Kidney epithelial cell (primary cell): ENCODE measurements at regions not wholly inside any gene's neighbourhood (a gene's known extent, or its start where the extent isn't known, plus 50 kb on each side); places are given as distances from the start of the nearest gene placed in this dataset.

ENCODE experiments used
- DNase-seq: peaks from one replicate; pipeline ENCODE4 v3.0.0-alpha.2; 2010; ENCODE audit warnings: low read depth
- H3K27me3 ChIP-seq: 2 replicates; pipeline ENCODE4 v1.6.0; 2011; ENCODE audit warnings: low read length; ENCODE audit not compliant: control insufficient read depth, insufficient read depth
- H3K36me3 ChIP-seq: 2 replicates; pipeline ENCODE4 v1.5.1; 2011; ENCODE audit warnings: low read length; ENCODE audit not compliant: control insufficient read depth, insufficient read depth
- H3K4me3 ChIP-seq: 2 replicates; pipeline ENCODE4 v1.5.1; 2011; ENCODE audit warnings: low read depth, mild to moderate bottlenecking, control low read depth, low read length
- TF ChIP-seq, protein P1 (sequence below): IDR thresholded peaks from 2 replicates; pipeline ENCODE4 v1.5.1; 2011; ENCODE audit warnings: mild to moderate bottlenecking, moderate library complexity, low read length, control low read depth, inconsistent platforms; ENCODE audit not compliant: insufficient read depth, poor library complexity, severe bottlenecking

DNA sequence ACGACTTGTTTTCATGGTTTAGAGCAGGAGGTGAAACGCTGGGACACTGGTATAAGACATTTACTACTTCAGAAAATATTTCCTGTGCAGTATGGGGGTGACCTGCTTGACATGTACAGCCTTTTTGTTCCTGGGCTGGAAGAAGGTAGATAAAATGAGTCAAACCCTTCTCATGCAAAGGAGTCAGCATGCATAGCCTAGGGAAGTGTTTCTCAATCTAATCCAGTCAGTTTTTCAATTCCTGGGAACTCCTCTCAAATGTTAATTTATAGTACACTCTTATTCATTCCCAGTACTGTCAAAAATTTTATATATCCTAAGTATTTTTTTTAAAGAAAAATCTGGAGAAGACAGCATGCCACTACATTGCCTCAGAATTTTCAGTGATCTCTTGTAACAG lies 154.7 kb upstream of the GUCY1A2 start:
- DNase-seq: no peak
- TF ChIP-seq, protein P1, sequence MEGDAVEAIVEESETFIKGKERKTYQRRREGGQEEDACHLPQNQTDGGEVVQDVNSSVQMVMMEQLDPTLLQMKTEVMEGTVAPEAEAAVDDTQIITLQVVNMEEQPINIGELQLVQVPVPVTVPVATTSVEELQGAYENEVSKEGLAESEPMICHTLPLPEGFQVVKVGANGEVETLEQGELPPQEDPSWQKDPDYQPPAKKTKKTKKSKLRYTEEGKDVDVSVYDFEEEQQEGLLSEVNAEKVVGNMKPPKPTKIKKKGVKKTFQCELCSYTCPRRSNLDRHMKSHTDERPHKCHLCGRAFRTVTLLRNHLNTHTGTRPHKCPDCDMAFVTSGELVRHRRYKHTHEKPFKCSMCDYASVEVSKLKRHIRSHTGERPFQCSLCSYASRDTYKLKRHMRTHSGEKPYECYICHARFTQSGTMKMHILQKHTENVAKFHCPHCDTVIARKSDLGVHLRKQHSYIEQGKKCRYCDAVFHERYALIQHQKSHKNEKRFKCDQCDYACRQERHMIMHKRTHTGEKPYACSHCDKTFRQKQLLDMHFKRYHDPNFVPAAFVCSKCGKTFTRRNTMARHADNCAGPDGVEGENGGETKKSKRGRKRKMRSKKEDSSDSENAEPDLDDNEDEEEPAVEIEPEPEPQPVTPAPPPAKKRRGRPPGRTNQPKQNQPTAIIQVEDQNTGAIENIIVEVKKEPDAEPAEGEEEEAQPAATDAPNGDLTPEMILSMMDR: no peak
- no peak overlapping the region for H3K4me3 ChIP-seq
- H3K27me3 ChIP-seq: no peaks in the 10 kb centered on the region
- no peaks in the 10 kb centered on the region for H3K36me3 ChIP-seq

DNA sequence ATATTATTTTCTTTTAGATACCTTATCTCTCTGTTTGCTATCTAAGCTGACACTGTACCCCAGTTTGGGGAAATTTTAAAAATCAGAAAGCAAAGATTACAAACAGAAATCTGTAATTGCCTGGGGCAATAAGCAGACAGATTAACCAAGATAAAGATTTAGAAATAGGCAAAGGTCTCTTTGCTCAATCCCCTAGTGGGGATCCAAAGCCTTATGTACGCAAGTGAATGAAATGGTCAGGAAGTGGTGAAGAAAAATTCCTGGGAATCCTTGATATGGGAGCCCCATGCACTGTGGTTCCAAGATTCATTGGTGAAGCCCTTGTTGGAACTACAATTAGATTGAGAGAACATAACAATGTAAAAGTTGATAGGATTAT lies 139.5 kb upstream of the GUCY1A2 start:
- Histone ChIP-seq H3K27me3 (no peaks in the 10 kb centered on the region), H3K36me3 (no peaks in the 10 kb centered on the region), H3K4me3 (no peak overlapping the region)
- no peak for DNase-seq
- TF ChIP-seq, protein P1: no peak

DNA sequence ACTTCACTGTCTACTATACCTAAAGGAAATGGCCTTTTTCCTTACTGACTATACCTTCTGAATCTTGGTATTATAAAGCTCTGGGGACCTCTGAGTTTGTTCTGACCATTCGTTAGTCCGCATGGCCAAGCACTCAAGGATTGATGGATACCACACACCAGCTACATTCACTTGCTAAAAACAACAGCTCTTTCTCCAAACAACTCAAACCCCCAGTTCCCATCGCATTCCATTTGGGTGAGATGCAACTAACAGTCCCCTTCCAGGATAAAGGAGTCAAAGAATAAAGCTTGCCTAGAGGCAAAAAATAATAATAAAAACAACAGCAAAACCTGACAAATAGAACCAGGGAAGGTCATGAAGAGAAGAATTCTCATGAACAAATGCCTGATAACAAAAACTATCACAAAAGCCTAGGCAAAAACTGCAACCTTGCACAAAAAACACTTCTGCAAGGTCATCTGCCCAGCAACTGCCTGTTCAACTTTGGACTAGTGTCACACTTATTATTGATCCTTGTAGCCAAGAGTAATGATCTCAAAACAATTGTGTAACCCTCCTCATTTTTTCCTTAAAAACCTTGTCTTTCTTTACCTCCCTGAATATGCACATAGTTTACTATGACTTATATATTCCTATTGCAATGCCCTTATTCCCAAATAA lies 139.0 kb upstream of the GUCY1A2 start:
- DNase-seq: no peak
- TF ChIP-seq, protein P1: no peak
- H3K36me3 ChIP-seq: no peaks in the 10 kb centered on the region
- H3K4me3 ChIP-seq: no peak overlapping the region
- no peaks in the 10 kb centered on the region for H3K27me3 ChIP-seq

GRCh38 chr11:107151579-107151978 lies 133.3 kb upstream of the GUCY1A2 start:
- TF ChIP-seq, protein P1: no peak
- Histone ChIP-seq H3K36me3 (no peaks in the 10 kb centered on the region), H3K27me3 (no peaks in the 10 kb centered on the region), H3K4me3 (no peak overlapping the region)
- no peak for DNase-seq

GRCh38 chr11:107151158-107151557 lies 132.9 kb upstream of the GUCY1A2 start:
- TF ChIP-seq, protein P1: no peak
- no peaks in the 10 kb centered on the region for H3K27me3 ChIP-seq
- H3K4me3 ChIP-seq: no peak overlapping the region
- H3K36me3 ChIP-seq: no peaks in the 10 kb centered on the region
- DNase-seq: no peak

DNA sequence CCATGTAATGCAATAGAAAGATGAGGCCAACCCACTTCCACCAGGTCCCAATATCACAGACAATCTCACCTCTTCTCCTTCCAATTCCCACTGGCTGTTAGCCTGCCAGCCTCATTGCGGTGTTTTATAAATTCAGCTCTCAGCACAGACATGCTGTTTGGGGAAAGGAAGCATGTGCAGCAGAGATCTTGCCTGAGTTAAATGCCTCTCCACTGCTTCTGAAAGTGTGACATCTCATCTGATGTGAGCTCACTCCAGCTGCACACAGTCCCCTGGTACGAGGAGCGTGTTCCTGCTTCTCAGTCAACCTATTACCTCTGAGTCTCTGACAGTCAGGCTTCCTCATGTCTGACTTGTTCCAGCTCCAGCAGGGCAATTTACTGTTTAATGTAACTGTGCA lies 122.7 kb upstream of the GUCY1A2 start:
- TF ChIP-seq, protein P1: no peak
- no peak overlapping the region for H3K4me3 ChIP-seq
- DNase-seq: no peak
- H3K36me3 ChIP-seq: no peaks in the 10 kb centered on the region
- no peaks in the 10 kb centered on the region for H3K27me3 ChIP-seq
